ENCODE measurements at regions not wholly inside any gene's neighbourhood (a gene's known extent, or its start where the extent isn't known, plus 50 kb on each side); places are given as distances from the start of the nearest gene placed in this dataset.

DNA sequence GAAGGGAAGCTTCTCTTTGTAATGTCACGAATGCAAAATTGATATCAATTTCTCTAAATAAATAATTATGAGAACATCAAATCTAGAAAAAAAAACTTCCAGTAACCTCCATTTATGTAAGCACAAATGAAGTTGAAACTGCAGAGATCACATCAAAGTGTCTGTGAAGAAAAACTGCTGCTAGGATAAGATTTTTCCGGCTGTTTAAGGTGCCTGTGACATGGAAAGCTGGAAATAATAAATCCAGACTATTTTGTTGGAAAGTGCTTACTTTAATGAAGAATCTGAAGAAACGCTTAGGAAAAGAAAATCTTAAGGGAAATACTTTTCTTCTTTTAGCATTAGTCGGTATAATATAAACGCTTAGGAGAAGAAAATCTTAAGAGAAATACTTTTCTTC lies 57.0 kb downstream of the CHRM3 start:
- Histone ChIP-seq H3K4me2 (ENCODE audit: low read depth, low read length, poor library complexity, severe bottlenecking) (no peak overlapping the region), H3K9me3 (ENCODE audit: insufficient read depth, low read length) (no peaks in the 10 kb centered on the region), H3K27me3 (ENCODE audit: low read length) (no peaks in the 10 kb centered on the region), H3F3A (ENCODE audit: insufficient read depth) (no peaks in the 10 kb centered on the region), H3K4me3 (ENCODE audit: insufficient read depth, low read length, poor library complexity, severe bottlenecking) (no peak overlapping the region), H4K20me1 (ENCODE audit: low read depth, low read length) (no peaks in the 10 kb centered on the region), H2AFZ (ENCODE audit: low read depth, low read length, severe bottlenecking) (no peak overlapping the region), H3K79me2 (ENCODE audit: insufficient read depth, low read length) (no peaks in the 10 kb centered on the region), H3K27ac (ENCODE audit: low read depth, low read length) (no peak overlapping the region), H3K9ac (ENCODE audit: low read length) (no peak overlapping the region), H3K36me3 (ENCODE audit: low read length) (no peaks in the 10 kb centered on the region), H3K9me2 (replicated peaks; ENCODE audit: insufficient read depth, low read length) (no peaks in the 10 kb centered on the region)
- TF ChIP-seq, protein P1, sequence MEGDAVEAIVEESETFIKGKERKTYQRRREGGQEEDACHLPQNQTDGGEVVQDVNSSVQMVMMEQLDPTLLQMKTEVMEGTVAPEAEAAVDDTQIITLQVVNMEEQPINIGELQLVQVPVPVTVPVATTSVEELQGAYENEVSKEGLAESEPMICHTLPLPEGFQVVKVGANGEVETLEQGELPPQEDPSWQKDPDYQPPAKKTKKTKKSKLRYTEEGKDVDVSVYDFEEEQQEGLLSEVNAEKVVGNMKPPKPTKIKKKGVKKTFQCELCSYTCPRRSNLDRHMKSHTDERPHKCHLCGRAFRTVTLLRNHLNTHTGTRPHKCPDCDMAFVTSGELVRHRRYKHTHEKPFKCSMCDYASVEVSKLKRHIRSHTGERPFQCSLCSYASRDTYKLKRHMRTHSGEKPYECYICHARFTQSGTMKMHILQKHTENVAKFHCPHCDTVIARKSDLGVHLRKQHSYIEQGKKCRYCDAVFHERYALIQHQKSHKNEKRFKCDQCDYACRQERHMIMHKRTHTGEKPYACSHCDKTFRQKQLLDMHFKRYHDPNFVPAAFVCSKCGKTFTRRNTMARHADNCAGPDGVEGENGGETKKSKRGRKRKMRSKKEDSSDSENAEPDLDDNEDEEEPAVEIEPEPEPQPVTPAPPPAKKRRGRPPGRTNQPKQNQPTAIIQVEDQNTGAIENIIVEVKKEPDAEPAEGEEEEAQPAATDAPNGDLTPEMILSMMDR (IDR thresholded peaks at IDR 0.05; ENCODE audit: insufficient read depth, low read length, poor library complexity, severe bottlenecking), result no peak
- no peak for TF ChIP-seq EZH2phosphoT487 (conservative IDR thresholded peaks at IDR 0.05; ENCODE audit: low read length)

GRCh38 chr1:239446611-239447010 lies 60.2 kb downstream of the CHRM3 start:
- no peaks in the 10 kb centered on the region for H3K9me3 ChIP-seq (ENCODE audit: insufficient read depth, low read length)
- H3K27ac ChIP-seq (ENCODE audit: low read depth, low read length), result no peak overlapping the region
- no peaks in the 10 kb centered on the region for H3K27me3 ChIP-seq (ENCODE audit: low read length)
- H3K36me3 ChIP-seq (ENCODE audit: low read length), result no peaks in the 10 kb centered on the region
- H3K4me3 ChIP-seq (ENCODE audit: insufficient read depth, low read length, poor library complexity, severe bottlenecking), result no peak overlapping the region
- H3F3A ChIP-seq (ENCODE audit: insufficient read depth), result no peaks in the 10 kb centered on the region
- no peaks in the 10 kb centered on the region for H3K9me2 ChIP-seq (replicated peaks; ENCODE audit: insufficient read depth, low read length)
- no peaks in the 10 kb centered on the region for H4K20me1 ChIP-seq (ENCODE audit: low read depth, low read length)
- no peak for TF ChIP-seq EZH2phosphoT487 (conservative IDR thresholded peaks at IDR 0.05; ENCODE audit: low read length)
- TF ChIP-seq, protein P1 (IDR thresholded peaks at IDR 0.05; ENCODE audit: insufficient read depth, low read length, poor library complexity, severe bottlenecking), result no peak
- H3K9ac ChIP-seq (ENCODE audit: low read length), result no peak overlapping the region
- no peaks in the 10 kb centered on the region for H3K79me2 ChIP-seq (ENCODE audit: insufficient read depth, low read length)
- no peak overlapping the region for H2AFZ ChIP-seq (ENCODE audit: low read depth, low read length, severe bottlenecking)
- H3K4me2 ChIP-seq (ENCODE audit: low read depth, low read length, poor library complexity, severe bottlenecking), result no peak overlapping the region

- H3K9me2 ChIP-seq (replicated peaks; ENCODE audit: insufficient read depth, low read length), result no peaks in the 10 kb centered on the region
- H4K20me1 ChIP-seq (ENCODE audit: low read depth, low read length), result no peaks in the 10 kb centered on the region
- H3K4me2 ChIP-seq (ENCODE audit: low read depth, low read length, poor library complexity, severe bottlenecking), result no peak overlapping the region
- no peaks in the 10 kb centered on the region for H3K9me3 ChIP-seq (ENCODE audit: insufficient read depth, low read length)
- no peak overlapping the region for H3K9ac ChIP-seq (ENCODE audit: low read length)
- H3K27me3 ChIP-seq (ENCODE audit: low read length), result no peaks in the 10 kb centered on the region
- H3K36me3 ChIP-seq (ENCODE audit: low read length), result no peaks in the 10 kb centered on the region
- no peak for TF ChIP-seq EZH2phosphoT487 (conservative IDR thresholded peaks at IDR 0.05; ENCODE audit: low read length)
- TF ChIP-seq, protein P1 (IDR thresholded peaks at IDR 0.05; ENCODE audit: insufficient read depth, low read length, poor library complexity, severe bottlenecking), result no peak
- no peak overlapping the region for H3K4me3 ChIP-seq (ENCODE audit: insufficient read depth, low read length, poor library complexity, severe bottlenecking)
- H2AFZ ChIP-seq (ENCODE audit: low read depth, low read length, severe bottlenecking), result no peak overlapping the region
- no peaks in the 10 kb centered on the region for H3K79me2 ChIP-seq (ENCODE audit: insufficient read depth, low read length)
- H3K27ac ChIP-seq (ENCODE audit: low read depth, low read length), result no peak overlapping the region
- H3F3A ChIP-seq (ENCODE audit: insufficient read depth), result no peaks in the 10 kb centered on the region
These were observed 62.5 kb downstream of the CHRM3 start for GRCh38 chr1:239448911-239449310.
